ENCODE measurements at regions not wholly inside any gene's neighbourhood (a gene's known extent, or its start where the extent isn't known, plus 50 kb on each side); places are given as distances from the start of the nearest gene placed in this dataset.

DNA sequence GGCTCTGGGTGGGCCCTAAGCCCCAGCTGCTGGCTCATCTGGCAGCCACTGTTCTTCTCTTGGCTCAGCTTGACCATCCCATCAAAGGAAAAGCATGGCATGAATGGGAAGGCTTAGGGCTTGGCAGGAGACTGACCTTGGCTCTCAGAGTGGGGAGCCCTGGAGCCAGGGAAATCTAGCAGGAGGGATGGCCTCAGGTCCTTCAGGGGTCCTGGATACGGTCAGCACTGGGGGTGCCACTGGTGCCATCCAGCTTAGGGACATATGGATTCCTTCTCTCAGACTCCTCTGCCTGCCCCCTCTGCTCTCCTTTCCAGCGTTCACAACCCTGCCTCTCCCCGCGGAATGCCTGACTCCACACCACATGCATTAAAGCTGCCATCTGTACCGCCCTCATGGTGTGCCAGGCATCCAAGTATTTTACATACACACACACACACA, 165.5 kb upstream of the HAAO start:
- Histone ChIP-seq H3K4me1 (ENCODE audit: control insufficient read depth, extremely low read depth, insufficient read depth, low read length) (peaks cover 26% of the 10 kb centered on the region), H4K20me1 (ENCODE audit: control insufficient read depth, extremely low read depth, insufficient read depth, low read length) (no peaks in the 10 kb centered on the region), H3K79me2 (ENCODE audit: control insufficient read depth, insufficient read depth, low read length) (no peaks in the 10 kb centered on the region), H3K9me1 (ENCODE audit: control insufficient read depth, extremely low read depth, insufficient read depth, low read length) (no peaks in the 10 kb centered on the region), H3K27ac (ENCODE audit: control insufficient read depth, insufficient read depth, low read length) (peak overlapping the region; percentile 67), H3K4me3 (ENCODE audit: control insufficient read depth in 2 of 3, extremely low read depth in 1 of 3, insufficient read depth in 2 of 3, low read depth in 1 of 3, low read length in 3 of 3) (no peak overlapping the region), H3K9ac (ENCODE audit: control insufficient read depth, extremely low read depth, insufficient read depth, low read length) (peak overlapping the region; percentile 9), H3K9me3 (ENCODE audit: control insufficient read depth, low read depth, low read length) (no peaks in the 10 kb centered on the region), H3K4me2 (ENCODE audit: control insufficient read depth, extremely low read depth, insufficient read depth, low read depth, low read length) (peak overlapping the region; percentile 27), H3K27me3 (ENCODE audit: control insufficient read depth, extremely low read depth, insufficient read depth, low read length) (no peaks in the 10 kb centered on the region), H3K36me3 (ENCODE audit: control insufficient read depth in 2 of 2, extremely low read depth in 1 of 2, insufficient read depth in 2 of 2, low read length in 2 of 2) (no peaks in the 10 kb centered on the region), H2AFZ (ENCODE audit: control insufficient read depth, low read length) (no peak overlapping the region)
- TF ChIP-seq, protein P1, sequence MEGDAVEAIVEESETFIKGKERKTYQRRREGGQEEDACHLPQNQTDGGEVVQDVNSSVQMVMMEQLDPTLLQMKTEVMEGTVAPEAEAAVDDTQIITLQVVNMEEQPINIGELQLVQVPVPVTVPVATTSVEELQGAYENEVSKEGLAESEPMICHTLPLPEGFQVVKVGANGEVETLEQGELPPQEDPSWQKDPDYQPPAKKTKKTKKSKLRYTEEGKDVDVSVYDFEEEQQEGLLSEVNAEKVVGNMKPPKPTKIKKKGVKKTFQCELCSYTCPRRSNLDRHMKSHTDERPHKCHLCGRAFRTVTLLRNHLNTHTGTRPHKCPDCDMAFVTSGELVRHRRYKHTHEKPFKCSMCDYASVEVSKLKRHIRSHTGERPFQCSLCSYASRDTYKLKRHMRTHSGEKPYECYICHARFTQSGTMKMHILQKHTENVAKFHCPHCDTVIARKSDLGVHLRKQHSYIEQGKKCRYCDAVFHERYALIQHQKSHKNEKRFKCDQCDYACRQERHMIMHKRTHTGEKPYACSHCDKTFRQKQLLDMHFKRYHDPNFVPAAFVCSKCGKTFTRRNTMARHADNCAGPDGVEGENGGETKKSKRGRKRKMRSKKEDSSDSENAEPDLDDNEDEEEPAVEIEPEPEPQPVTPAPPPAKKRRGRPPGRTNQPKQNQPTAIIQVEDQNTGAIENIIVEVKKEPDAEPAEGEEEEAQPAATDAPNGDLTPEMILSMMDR (optimal IDR thresholded peaks at IDR 0.05 in 1 of 3, IDR thresholded peaks at IDR 0.05 in 1 of 3, conservative IDR thresholded peaks at IDR 0.05 in 1 of 3; ENCODE audit: extremely low read depth in 1 of 3, insufficient read depth in 2 of 3, low read length in 3 of 3), result no peak
- TF ChIP-seq EZH2 (IDR thresholded peaks at IDR 0.05; ENCODE audit: low read length), result no peak
- DNase-seq (ENCODE audit: low read depth, low spot score) (no peak), FAIRE-seq (no peak)
- dilution Hi-C loops (cut with MboI; ENCODE audit: extremely low pct_ligation_motif_present, low sequenced_read_pairs), result no loop called here

GRCh38 chr2:42957109-42957860, 164.9 kb upstream of the HAAO start:
- dilution Hi-C loops (cut with MboI; ENCODE audit: extremely low pct_ligation_motif_present, low sequenced_read_pairs), result no loop called here
- Histone ChIP-seq H3K27me3 (ENCODE audit: control insufficient read depth, extremely low read depth, insufficient read depth, low read length) (no peaks in the 10 kb centered on the region), H3K36me3 (ENCODE audit: control insufficient read depth in 2 of 2, extremely low read depth in 1 of 2, insufficient read depth in 2 of 2, low read length in 2 of 2) (no peaks in the 10 kb centered on the region), H3K79me2 (ENCODE audit: control insufficient read depth, insufficient read depth, low read length) (no peaks in the 10 kb centered on the region), H3K9ac (ENCODE audit: control insufficient read depth, extremely low read depth, insufficient read depth, low read length) (peak overlapping the region; percentile 56), H3K9me3 (ENCODE audit: control insufficient read depth, low read depth, low read length) (no peaks in the 10 kb centered on the region), H3K4me2 (ENCODE audit: control insufficient read depth, extremely low read depth, insufficient read depth, low read depth, low read length) (peak overlapping the region; percentile 27), H3K9me1 (ENCODE audit: control insufficient read depth, extremely low read depth, insufficient read depth, low read length) (no peaks in the 10 kb centered on the region), H2AFZ (ENCODE audit: control insufficient read depth, low read length) (no peak overlapping the region), H4K20me1 (ENCODE audit: control insufficient read depth, extremely low read depth, insufficient read depth, low read length) (no peaks in the 10 kb centered on the region), H3K27ac (ENCODE audit: control insufficient read depth, insufficient read depth, low read length) (peak overlapping the region; percentile 67), H3K4me1 (ENCODE audit: control insufficient read depth, extremely low read depth, insufficient read depth, low read length) (peaks cover 26% of the 10 kb centered on the region), H3K4me3 (ENCODE audit: control insufficient read depth in 2 of 3, extremely low read depth in 1 of 3, insufficient read depth in 2 of 3, low read depth in 1 of 3, low read length in 3 of 3) (no peak overlapping the region)
- DNase-seq (ENCODE audit: low read depth, low spot score), result no peak
- peak; percentile 95 for FAIRE-seq
- TF ChIP-seq, protein P1 (optimal IDR thresholded peaks at IDR 0.05 in 1 of 3, IDR thresholded peaks at IDR 0.05 in 1 of 3, conservative IDR thresholded peaks at IDR 0.05 in 1 of 3; ENCODE audit: extremely low read depth in 1 of 3, insufficient read depth in 2 of 3, low read length in 3 of 3), result no peak
- TF ChIP-seq EZH2 (IDR thresholded peaks at IDR 0.05; ENCODE audit: low read length), result no peak

All from keratinocyte (primary cell).